Panc1 (cell line): ENCODE measurements at regions not wholly inside any gene's neighbourhood (a gene's known extent, or its start where the extent isn't known, plus 50 kb on each side); places are given as distances from the start of the nearest gene placed in this dataset.

Source experiments
- ATAC-seq: fragments of 200-7000 bp; cut with Tn5 transposase; 2 replicates; pipeline ENCODE4 v1.9.1; 2020; ENCODE audit warnings: mild to moderate bottlenecking, moderate library complexity
- BruUV-seq: library from RNA; stranded (reverse); fragments of 400-500 nt; replicated peaks from 2 replicates; lab custom pipeline; 2021; lab: Mats Ljungman, UMichigan
- CTCF ChIA-PET: fragments of 300-600 bp; sonication (Branson Sonifier 250); formaldehyde crosslinking; loops from one replicate; lab custom pipeline; 2022; ENCODE audit warnings: antibody characterized with exemption; lab: Charles Lee
- POLR2A ChIA-PET: fragments of 300-600 bp; sonication (Branson Sonifier 250); formaldehyde crosslinking; loops from one replicate; lab custom pipeline; 2022; ENCODE audit warnings: antibody characterized with exemption; lab: Charles Lee
- DNase-seq: peaks from one replicate; pipeline ENCODE4 v3.0.0-alpha.2; 2010; ENCODE audit warnings: low read depth, low spot score
- H3K27ac ChIP-seq: 2 replicates; pipeline ENCODE4 v1.5.1; 2011; ENCODE audit warnings: mild to moderate bottlenecking, low read length, inconsistent platforms
- H3K27me3 ChIP-seq: fragments of 200-500 bp; sonication (Bioruptor generic); 2 replicates; pipeline ENCODE4 v1.6.0; 2014; ENCODE audit warnings: low read length, inconsistent platforms; ENCODE audit not compliant: control insufficient read depth, insufficient read depth
- H3K36me3 ChIP-seq: fragments of 200-500 bp; sonication (Bioruptor generic); 2 replicates; pipeline ENCODE4 v1.5.1; 2014; ENCODE audit warnings: inconsistent platforms, mild to moderate bottlenecking, low read length, moderate library complexity; ENCODE audit not compliant: control insufficient read depth, insufficient read depth
- H3K4me1 ChIP-seq: 2 replicates; pipeline ENCODE4 v1.5.1; 2011; ENCODE audit warnings: inconsistent platforms, mild to moderate bottlenecking, low read length, moderate library complexity; ENCODE audit not compliant: control insufficient read depth, insufficient read depth
- H3K4me3 ChIP-seq, 2 experiments: 2 replicates each; pipeline ENCODE4 v1.5.1; 2011 to 2012; ENCODE audit warnings: low read depth in 2 of 2, low read length in 2 of 2, mild to moderate bottlenecking in 2 of 2, inconsistent platforms in 1 of 2, moderate library complexity in 1 of 2
- H3K9me3 ChIP-seq: fragments of 200-500 bp; sonication (Bioruptor generic); 2 replicates; pipeline ENCODE4 v1.5.1; 2014; ENCODE audit warnings: low read depth, mild to moderate bottlenecking, inconsistent platforms, low read length, moderate library complexity; ENCODE audit not compliant: control insufficient read depth, insufficient read depth
- CTCF ChIP-seq: fragments of 450-650 bp; IDR thresholded peaks from 2 replicates; pipeline ENCODE4 v1.5.1; 2017; ENCODE audit warnings: mild to moderate bottlenecking
- POLR2AphosphoS5 ChIP-seq: IDR thresholded peaks from 2 replicates; pipeline ENCODE4 v1.6.1; 2012; ENCODE audit warnings: mild to moderate bottlenecking, low read depth, low read length, moderate library complexity
- SIN3A ChIP-seq: IDR thresholded peaks from 2 replicates; pipeline ENCODE4 v1.6.1; 2012; ENCODE audit warnings: low read depth, mild to moderate bottlenecking, low read length, moderate library complexity, borderline replicate concordance; ENCODE audit not compliant: insufficient read depth
- TCF7L2 ChIP-seq: IDR thresholded peaks from 2 replicates; pipeline ENCODE4 v1.6.1; 2011; ENCODE audit warnings: mild to moderate bottlenecking, low read depth, low read length, inconsistent platforms
- in situ Hi-C: cut with HindIII; loops from 2 replicates; pipeline ENCODE4 v1.10.0; 2016; ENCODE audit warnings: low sequenced_read_pairs, low pct_unique_long_range_greater_than_20kb
- intact Hi-C: fragments of 100-400 bp; cut with micrococcal nuclease; formaldehyde crosslinking; loops from one replicate; pipeline ENCODE4 v1.10.0; 2022; ENCODE audit not compliant: unreplicated experiment
- TF ChIP-seq, protein P1 (sequence below), 2 experiments: IDR thresholded peaks; 2 replicates each; pipeline ENCODE4 v1.6.1; 2011 to 2012; ENCODE audit warnings: low read depth in 2 of 2, control low read depth in 1 of 2, low read length in 1 of 2, mild to moderate bottlenecking in 1 of 2, moderate library complexity in 1 of 2; ENCODE audit not compliant: insufficient read depth in 1 of 2

GRCh38 chr14:92259613-92260357 lies 63.2 kb upstream of the SLC24A4 start:
- ChIA-PET POLR2A (no interaction called here), CTCF (no interaction called here)
- no peak overlapping the region for H3K4me3 ChIP-seq
- in situ Hi-C loops (no loop called here), intact Hi-C loops (no loop called here)
- no peaks in the 10 kb centered on the region for H3K9me3 ChIP-seq
- DNase-seq (no peak), ATAC-seq (no peak)
- H3K27me3 ChIP-seq, result no peaks in the 10 kb centered on the region
- no peak for TF ChIP-seq CTCF
- TF ChIP-seq SIN3A, result no peak
- no peak for TF ChIP-seq POLR2AphosphoS5
- TF ChIP-seq, protein P1, sequence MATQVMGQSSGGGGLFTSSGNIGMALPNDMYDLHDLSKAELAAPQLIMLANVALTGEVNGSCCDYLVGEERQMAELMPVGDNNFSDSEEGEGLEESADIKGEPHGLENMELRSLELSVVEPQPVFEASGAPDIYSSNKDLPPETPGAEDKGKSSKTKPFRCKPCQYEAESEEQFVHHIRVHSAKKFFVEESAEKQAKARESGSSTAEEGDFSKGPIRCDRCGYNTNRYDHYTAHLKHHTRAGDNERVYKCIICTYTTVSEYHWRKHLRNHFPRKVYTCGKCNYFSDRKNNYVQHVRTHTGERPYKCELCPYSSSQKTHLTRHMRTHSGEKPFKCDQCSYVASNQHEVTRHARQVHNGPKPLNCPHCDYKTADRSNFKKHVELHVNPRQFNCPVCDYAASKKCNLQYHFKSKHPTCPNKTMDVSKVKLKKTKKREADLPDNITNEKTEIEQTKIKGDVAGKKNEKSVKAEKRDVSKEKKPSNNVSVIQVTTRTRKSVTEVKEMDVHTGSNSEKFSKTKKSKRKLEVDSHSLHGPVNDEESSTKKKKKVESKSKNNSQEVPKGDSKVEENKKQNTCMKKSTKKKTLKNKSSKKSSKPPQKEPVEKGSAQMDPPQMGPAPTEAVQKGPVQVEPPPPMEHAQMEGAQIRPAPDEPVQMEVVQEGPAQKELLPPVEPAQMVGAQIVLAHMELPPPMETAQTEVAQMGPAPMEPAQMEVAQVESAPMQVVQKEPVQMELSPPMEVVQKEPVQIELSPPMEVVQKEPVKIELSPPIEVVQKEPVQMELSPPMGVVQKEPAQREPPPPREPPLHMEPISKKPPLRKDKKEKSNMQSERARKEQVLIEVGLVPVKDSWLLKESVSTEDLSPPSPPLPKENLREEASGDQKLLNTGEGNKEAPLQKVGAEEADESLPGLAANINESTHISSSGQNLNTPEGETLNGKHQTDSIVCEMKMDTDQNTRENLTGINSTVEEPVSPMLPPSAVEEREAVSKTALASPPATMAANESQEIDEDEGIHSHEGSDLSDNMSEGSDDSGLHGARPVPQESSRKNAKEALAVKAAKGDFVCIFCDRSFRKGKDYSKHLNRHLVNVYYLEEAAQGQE (IDR thresholded peaks at IDR 0.05; ENCODE audit: insufficient read depth in 1 of 2, low read depth in 2 of 2, low read length in 1 of 2), result no peak
- TF ChIP-seq TCF7L2, result no peak
- H3K27ac ChIP-seq, result no peak overlapping the region
- no TSS peak for BruUV-seq
- no peaks in the 10 kb centered on the region for H3K36me3 ChIP-seq
- H3K4me1 ChIP-seq, result no peaks in the 10 kb centered on the region

DNA sequence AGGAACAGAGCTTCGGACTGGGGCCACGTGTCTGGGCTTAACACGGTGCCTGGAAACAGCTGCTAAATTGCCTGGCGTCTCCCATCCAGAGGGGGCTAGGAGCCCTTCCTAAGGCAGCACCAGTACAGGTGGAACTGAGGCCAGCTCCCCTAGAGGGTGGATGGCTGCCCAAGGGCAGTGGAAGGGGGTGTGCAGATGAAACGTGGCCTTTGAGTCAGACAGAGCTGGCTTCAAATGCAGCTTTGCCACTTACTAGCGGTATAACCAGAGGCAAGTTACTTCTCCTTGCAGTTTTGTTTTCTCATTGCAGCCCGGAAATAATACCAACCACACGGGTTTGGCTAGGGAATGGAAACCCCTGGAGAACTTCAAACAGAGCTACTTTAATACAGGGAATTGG lies 59.3 kb upstream of the SLC24A4 start:
- DNase-seq (no peak), ATAC-seq (no peak)
- in situ Hi-C loops (no loop called here), intact Hi-C loops (no loop called here)
- Histone ChIP-seq H3K4me3 (no peak overlapping the region), H3K4me1 (no peaks in the 10 kb centered on the region), H3K9me3 (no peaks in the 10 kb centered on the region), H3K27me3 (no peaks in the 10 kb centered on the region), H3K36me3 (no peaks in the 10 kb centered on the region), H3K27ac (no peak overlapping the region)
- no TSS peak for BruUV-seq
- POLR2A ChIA-PET, result no interaction called here
- CTCF ChIA-PET, result no interaction called here
- TF ChIP-seq CTCF, result no peak
- no peak for TF ChIP-seq TCF7L2
- TF ChIP-seq, protein P1 (IDR thresholded peaks at IDR 0.05; ENCODE audit: insufficient read depth in 1 of 2, low read depth in 2 of 2, low read length in 1 of 2), result no peak
- no peak for TF ChIP-seq SIN3A
- TF ChIP-seq POLR2AphosphoS5, result no peak
